Activated naive CD4-positive, alpha-beta T cell treated with anti-CD3 and anti-CD28 coated beads for 36 hours (primary cell): ENCODE measurements at regions not wholly inside any gene's neighbourhood (a gene's known extent, or its start where the extent isn't known, plus 50 kb on each side); places are given as distances from the start of the nearest gene placed in this dataset.

Source experiments
- CTCF ChIA-PET: fragments of 350-600 bp; sonication (Branson Sonifier 250); formaldehyde crosslinking; loops from one replicate; lab custom pipeline; 2021; ENCODE audit warnings: antibody characterized with exemption; lab: Charles Lee
- DNase-seq: peaks from one replicate; pipeline ENCODE4 v3.0.0-alpha.2; 2020
- H3K27ac Mint-ChIP-seq: one replicate; pipeline ENCODE4 v1.8.0; 2021; ENCODE audit warnings: mild to moderate bottlenecking, mixed read lengths
- H3K27me3 Mint-ChIP-seq: one replicate; pipeline ENCODE4 v1.8.0; 2021; ENCODE audit warnings: low read depth, mixed read lengths
- H3K36me3 Mint-ChIP-seq: one replicate; pipeline ENCODE4 v1.8.0; 2021; ENCODE audit warnings: low read depth, mixed read lengths
- H3K4me1 Mint-ChIP-seq: one replicate; pipeline ENCODE4 v1.8.0; 2021; ENCODE audit warnings: low read depth, mixed read lengths
- H3K4me3 Mint-ChIP-seq: one replicate; pipeline ENCODE4 v1.8.0; 2021; ENCODE audit warnings: mild to moderate bottlenecking, moderate library complexity, mixed read lengths
- H3K9me3 Mint-ChIP-seq: one replicate; pipeline ENCODE4 v1.8.0; 2021; ENCODE audit warnings: mixed read lengths
- intact Hi-C: fragments of 100-400 bp; cut with micrococcal nuclease; formaldehyde crosslinking; loops from one replicate; pipeline ENCODE4 v1.15.1; 2023

DNA sequence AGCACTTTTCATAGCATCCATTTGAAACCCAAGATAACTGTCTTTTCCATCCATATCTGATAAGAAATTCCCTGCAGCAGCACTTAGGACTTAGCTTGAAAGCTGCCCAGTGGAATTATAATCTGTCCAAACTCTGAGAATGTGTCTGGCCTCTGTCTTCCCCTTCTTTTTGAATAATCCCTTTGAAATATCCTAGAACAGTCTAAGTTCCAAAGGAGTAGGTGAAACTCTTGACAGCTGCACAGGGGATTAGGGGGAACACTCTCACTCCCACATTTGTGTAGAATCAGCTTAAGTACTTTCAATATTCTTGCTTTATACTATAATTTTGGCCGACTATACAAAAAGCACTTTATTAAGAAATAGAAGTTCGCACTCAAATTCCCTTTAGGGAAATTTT is 157.7 kb downstream of the PAPSS1 start:
- peaks cover 8% of the 10 kb centered on the region for H3K9me3 Mint-ChIP-seq
- H3K27me3 Mint-ChIP-seq: peaks cover 7% of the 10 kb centered on the region
- H3K27ac Mint-ChIP-seq: no peak overlapping the region
- intact Hi-C loops: no loop called here
- CTCF ChIA-PET: no interaction called here
- DNase-seq: no peak
- no peak overlapping the region for H3K4me3 Mint-ChIP-seq
- H3K4me1 Mint-ChIP-seq: no peaks in the 10 kb centered on the region
- H3K36me3 Mint-ChIP-seq: no peaks in the 10 kb centered on the region

DNA sequence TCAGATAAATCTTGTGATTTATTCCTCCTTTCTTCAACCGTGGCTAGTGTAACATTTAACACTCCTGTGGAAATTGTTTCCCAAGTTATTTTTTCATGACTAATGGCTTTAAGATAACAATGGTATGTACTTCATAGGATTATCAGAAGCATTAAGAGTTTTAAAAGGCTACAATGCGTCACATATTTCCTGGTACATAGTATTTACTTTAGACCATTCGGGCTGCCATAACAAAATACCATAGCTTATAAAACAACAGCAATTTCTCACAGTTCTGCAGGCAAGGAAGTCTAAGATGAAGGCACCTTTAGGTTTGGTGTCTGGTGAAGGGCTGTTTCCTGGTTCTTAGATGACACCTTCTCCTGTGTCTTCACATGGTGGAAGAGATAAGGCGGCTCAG is 158.6 kb downstream of the PAPSS1 start:
- Mint-ChIP-seq H3K27me3 (peaks cover 7% of the 10 kb centered on the region), H3K9me3 (peaks cover 5% of the 10 kb centered on the region), H3K36me3 (no peaks in the 10 kb centered on the region), H3K4me3 (no peak overlapping the region), H3K27ac (no peak overlapping the region), H3K4me1 (no peaks in the 10 kb centered on the region)
- DNase-seq: no peak
- intact Hi-C loops: no loop called here
- CTCF ChIA-PET: no interaction called here

- H3K4me3 Mint-ChIP-seq: no peak overlapping the region
- DNase-seq: no peak
- no peak overlapping the region for H3K27ac Mint-ChIP-seq
- H3K36me3 Mint-ChIP-seq: no peaks in the 10 kb centered on the region
- H3K9me3 Mint-ChIP-seq: peaks cover 6% of the 10 kb centered on the region
- H3K4me1 Mint-ChIP-seq: no peaks in the 10 kb centered on the region
- intact Hi-C loops: loop anchor here (5.0 kb wide), 1 partner anchor 163 kb away; the partner anchor contains the start of gene PAPSS1
- H3K27me3 Mint-ChIP-seq: peaks cover 7% of the 10 kb centered on the region
- CTCF ChIA-PET: no interaction called here
These were observed 160.4 kb downstream of the PAPSS1 start for GRCh38 chr4:107559653-107560052.

GRCh38 chr4:107552306-107552705 is 167.7 kb downstream of the PAPSS1 start:
- intact Hi-C loops: no loop called here
- Mint-ChIP-seq H3K9me3 (peaks cover 2% of the 10 kb centered on the region), H3K4me1 (no peaks in the 10 kb centered on the region), H3K36me3 (no peaks in the 10 kb centered on the region), H3K27me3 (no peaks in the 10 kb centered on the region), H3K4me3 (no peak overlapping the region), H3K27ac (no peak overlapping the region)
- CTCF ChIA-PET: no interaction called here
- DNase-seq: no peak

DNA sequence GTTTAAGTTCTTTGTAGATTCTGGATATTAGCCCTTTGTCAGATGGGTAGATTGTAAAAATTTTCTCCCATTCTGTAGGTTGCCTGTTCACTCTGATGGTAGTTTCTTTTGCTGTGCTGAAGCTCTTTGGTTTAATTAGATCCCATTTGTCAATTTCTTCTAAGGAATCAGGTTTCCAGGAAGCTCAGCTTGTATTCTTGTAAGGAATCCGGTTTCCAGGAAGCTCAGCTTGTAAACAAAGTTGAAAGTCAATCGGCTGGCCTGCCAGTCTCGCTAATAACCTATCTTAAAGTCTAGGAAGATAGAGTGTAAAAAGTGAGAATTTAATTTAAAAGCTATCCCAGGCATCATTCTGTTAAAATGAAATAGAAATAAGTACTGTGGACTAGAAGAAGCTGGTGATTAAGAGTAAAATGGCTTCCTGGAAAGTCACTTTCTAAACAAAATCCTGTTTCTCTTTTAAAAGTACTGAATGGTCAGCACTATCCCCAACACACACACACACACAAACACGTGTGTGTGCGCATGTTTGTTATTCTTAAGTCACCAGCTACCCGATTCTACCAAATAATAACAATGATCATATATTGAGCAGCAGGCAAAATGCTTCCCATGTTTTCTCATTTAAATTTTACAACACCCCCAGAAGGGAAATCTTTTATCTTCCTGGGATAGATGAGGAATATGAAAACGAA is 171.7 kb downstream of the PAPSS1 start:
- Mint-ChIP-seq H3K4me1 (no peaks in the 10 kb centered on the region), H3K9me3 (no peaks in the 10 kb centered on the region), H3K4me3 (no peak overlapping the region), H3K27me3 (no peaks in the 10 kb centered on the region), H3K27ac (no peak overlapping the region), H3K36me3 (no peaks in the 10 kb centered on the region)
- intact Hi-C loops: no loop called here
- no peak for DNase-seq
- CTCF ChIA-PET: no interaction called here

DNA sequence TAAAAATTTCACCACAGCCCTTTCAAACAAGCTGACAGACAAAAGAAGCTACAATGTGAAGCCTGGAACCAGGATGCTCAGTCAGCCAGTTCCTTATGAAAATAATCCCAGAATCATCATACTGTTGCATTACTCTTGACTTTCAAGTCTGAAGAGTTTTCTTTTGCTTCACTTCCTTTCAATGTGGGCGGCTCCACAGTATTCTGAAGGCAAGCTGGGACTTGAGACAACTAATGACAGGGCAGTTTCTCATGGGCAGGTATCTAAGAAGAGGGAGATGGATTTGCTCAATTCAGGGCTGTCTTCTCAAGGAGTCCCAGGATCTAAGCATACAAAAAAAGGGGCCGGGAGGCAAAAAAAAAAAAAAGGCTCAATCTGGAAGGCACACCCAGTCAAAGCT is 173.4 kb downstream of the PAPSS1 start:
- Mint-ChIP-seq H3K27me3 (no peaks in the 10 kb centered on the region), H3K4me1 (no peaks in the 10 kb centered on the region), H3K9me3 (no peaks in the 10 kb centered on the region), H3K27ac (no peak overlapping the region), H3K4me3 (no peak overlapping the region), H3K36me3 (no peaks in the 10 kb centered on the region)
- CTCF ChIA-PET: interaction anchor here (1.0 kb wide), 1 partner anchor 212 kb away, joined by 3 read pairs; no protein-coding TSS in a partner anchor
- no peak for DNase-seq
- intact Hi-C loops: no loop called here

- no peak for DNase-seq
- Mint-ChIP-seq H3K27me3 (no peaks in the 10 kb centered on the region), H3K4me1 (no peaks in the 10 kb centered on the region), H3K27ac (no peak overlapping the region), H3K36me3 (no peaks in the 10 kb centered on the region), H3K4me3 (no peak overlapping the region), H3K9me3 (no peaks in the 10 kb centered on the region)
- intact Hi-C loops: no loop called here
- CTCF ChIA-PET: no interaction called here
These were observed 178.5 kb downstream of the PAPSS1 start for GRCh38 chr4:107541511-107541910.

GRCh38 chr4:107531927-107532326 is 188.1 kb downstream of the PAPSS1 start:
- Mint-ChIP-seq H3K4me3 (no peak overlapping the region), H3K36me3 (no peaks in the 10 kb centered on the region), H3K27ac (no peak overlapping the region), H3K27me3 (no peaks in the 10 kb centered on the region), H3K4me1 (no peaks in the 10 kb centered on the region), H3K9me3 (no peaks in the 10 kb centered on the region)
- CTCF ChIA-PET: interaction anchor here (0.5 kb wide), 1 partner anchor 1661 kb away, joined by 3 read pairs; no protein-coding TSS in a partner anchor
- DNase-seq: no peak
- intact Hi-C loops: no loop called here

DNA sequence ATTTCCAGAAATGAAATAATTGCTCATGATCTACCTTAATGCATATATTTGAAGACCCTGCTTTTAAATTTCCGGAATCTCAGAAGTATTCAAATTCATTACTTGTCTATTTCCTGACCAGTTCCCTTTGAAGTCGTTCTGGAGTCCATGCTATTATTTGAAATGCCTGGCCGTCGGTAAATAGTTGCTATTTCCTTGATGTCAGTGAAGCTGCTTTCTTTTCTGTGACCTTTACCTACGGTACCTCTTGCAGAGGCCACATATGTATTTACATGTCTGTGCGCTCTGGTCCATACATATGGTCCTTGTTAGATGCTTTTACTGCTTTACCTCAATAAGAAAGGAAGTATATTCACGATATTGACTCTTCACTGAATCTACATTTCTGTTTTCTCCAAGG is 199.7 kb downstream of the PAPSS1 start:
- H3K27me3 Mint-ChIP-seq: no peaks in the 10 kb centered on the region

DNA sequence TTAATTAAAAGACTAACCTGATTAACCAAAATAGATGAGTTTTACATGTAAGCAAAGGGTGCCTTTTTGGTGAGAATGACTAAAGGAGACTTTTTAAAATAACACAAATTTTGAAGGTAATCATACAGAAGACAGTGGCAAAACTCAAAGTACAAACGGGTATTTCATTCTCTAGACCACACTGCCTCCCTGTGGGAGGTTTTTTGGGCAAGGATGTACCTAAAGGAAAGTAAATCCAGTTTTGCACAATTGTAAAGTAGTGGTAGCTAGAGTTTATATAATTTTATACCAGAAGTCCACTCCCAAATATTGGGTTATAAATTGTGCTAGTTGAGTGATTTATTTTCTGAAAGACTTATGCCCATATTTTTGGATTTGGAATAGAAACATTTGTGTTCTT is 201.0 kb downstream of the PAPSS1 start:
- Mint-ChIP-seq H3K36me3 (no peaks in the 10 kb centered on the region), H3K4me1 (no peaks in the 10 kb centered on the region), H3K4me3 (no peak overlapping the region), H3K27ac (no peak overlapping the region), H3K9me3 (no peaks in the 10 kb centered on the region), H3K27me3 (no peaks in the 10 kb centered on the region)
- DNase-seq: peak; percentile 35
- CTCF ChIA-PET: no interaction called here
- intact Hi-C loops: no loop called here

More for the DNA sequence above, 199.7 kb downstream of the PAPSS1 start:
- CTCF ChIA-PET: no interaction called here
- DNase-seq: no peak
- no peak overlapping the region for H3K4me3 Mint-ChIP-seq
- no peak overlapping the region for H3K27ac Mint-ChIP-seq
- H3K36me3 Mint-ChIP-seq: no peaks in the 10 kb centered on the region
- no peaks in the 10 kb centered on the region for H3K9me3 Mint-ChIP-seq
- no peaks in the 10 kb centered on the region for H3K4me1 Mint-ChIP-seq
- intact Hi-C loops: no loop called here

GRCh38 chr4:107518076-107518475 is 202.0 kb downstream of the PAPSS1 start:
- no peak overlapping the region for H3K27ac Mint-ChIP-seq
- intact Hi-C loops: no loop called here
- CTCF ChIA-PET: no interaction called here
- H3K4me1 Mint-ChIP-seq: no peaks in the 10 kb centered on the region
- no peak overlapping the region for H3K4me3 Mint-ChIP-seq
- no peaks in the 10 kb centered on the region for H3K9me3 Mint-ChIP-seq
- H3K36me3 Mint-ChIP-seq: no peaks in the 10 kb centered on the region
- DNase-seq: no peak
- H3K27me3 Mint-ChIP-seq: no peaks in the 10 kb centered on the region

DNA sequence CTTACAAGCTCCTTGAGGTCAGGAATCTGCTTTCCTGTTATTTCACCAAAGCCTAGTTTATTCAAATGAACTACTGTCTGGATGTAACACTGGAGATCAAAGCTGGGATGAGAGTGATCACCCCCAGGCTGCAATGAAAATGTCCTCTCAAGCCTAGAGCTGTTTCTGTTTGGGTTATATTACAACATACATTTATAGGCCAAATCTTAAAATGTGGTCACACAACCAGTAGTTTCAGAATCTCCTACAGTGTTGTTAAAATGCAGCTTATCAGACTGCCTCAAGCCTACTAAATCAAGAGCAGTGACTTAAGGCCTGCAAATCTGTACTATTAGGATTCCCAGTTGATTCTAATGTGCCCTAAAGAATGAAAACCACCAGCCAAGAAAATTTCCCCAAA is 207.5 kb downstream of the PAPSS1 start:
- Mint-ChIP-seq H3K27ac (no peak overlapping the region), H3K4me3 (no peak overlapping the region), H3K36me3 (no peaks in the 10 kb centered on the region), H3K4me1 (no peaks in the 10 kb centered on the region), H3K27me3 (no peaks in the 10 kb centered on the region), H3K9me3 (no peaks in the 10 kb centered on the region)
- intact Hi-C loops: no loop called here
- CTCF ChIA-PET: interaction anchor here (0.6 kb wide), 1 partner anchor 393 kb away, joined by 3 read pairs; no protein-coding TSS in a partner anchor
- no peak for DNase-seq

DNA sequence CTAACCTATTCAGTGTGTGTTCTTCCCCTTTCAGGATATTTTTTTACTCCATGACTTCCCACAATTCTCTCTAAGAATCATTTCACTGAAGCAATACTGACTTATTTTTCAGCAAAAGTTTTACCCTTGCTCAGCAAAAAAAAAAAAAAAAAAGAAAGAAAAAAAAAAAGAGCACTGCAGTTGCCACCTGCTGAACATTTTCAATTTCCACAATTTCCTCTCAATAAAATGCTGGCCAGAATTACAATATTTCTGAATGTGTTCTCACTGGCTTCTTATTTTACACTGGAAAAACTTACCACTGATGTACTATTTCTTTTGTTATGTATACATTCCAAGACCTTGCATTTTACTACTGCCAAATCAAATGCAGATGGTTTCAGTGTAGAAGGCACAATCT is 210.4 kb downstream of the PAPSS1 start:
- Mint-ChIP-seq H3K9me3 (peaks cover under 1% of the 10 kb centered on the region), H3K36me3 (no peaks in the 10 kb centered on the region), H3K27ac (no peak overlapping the region), H3K27me3 (peaks cover under 1% of the 10 kb centered on the region), H3K4me3 (no peak overlapping the region), H3K4me1 (no peaks in the 10 kb centered on the region)
- intact Hi-C loops: no loop called here
- DNase-seq: no peak
- CTCF ChIA-PET: no interaction called here
